Choroid plexus epithelial cell (primary cell): ENCODE measurements at regions not wholly inside any gene's neighbourhood (a gene's known extent, or its start where the extent isn't known, plus 50 kb on each side); places are given as distances from the start of the nearest gene placed in this dataset.

Experiments
- DNase-seq: peaks from one replicate; pipeline ENCODE4 v3.0.0-alpha.2; 2010; ENCODE audit warnings: low read depth
- H3K4me3 ChIP-seq: 2 replicates; pipeline ENCODE4 v1.5.1; 2011; ENCODE audit warnings: low read depth, mild to moderate bottlenecking, control low read depth, low read length, moderate library complexity
- TF ChIP-seq, protein P1 (sequence below): conservative IDR thresholded peaks from 2 replicates; pipeline ENCODE4 v1.5.1; 2011; ENCODE audit warnings: low read depth, mild to moderate bottlenecking, control low read depth, inconsistent platforms, low read length, moderate library complexity

DNA sequence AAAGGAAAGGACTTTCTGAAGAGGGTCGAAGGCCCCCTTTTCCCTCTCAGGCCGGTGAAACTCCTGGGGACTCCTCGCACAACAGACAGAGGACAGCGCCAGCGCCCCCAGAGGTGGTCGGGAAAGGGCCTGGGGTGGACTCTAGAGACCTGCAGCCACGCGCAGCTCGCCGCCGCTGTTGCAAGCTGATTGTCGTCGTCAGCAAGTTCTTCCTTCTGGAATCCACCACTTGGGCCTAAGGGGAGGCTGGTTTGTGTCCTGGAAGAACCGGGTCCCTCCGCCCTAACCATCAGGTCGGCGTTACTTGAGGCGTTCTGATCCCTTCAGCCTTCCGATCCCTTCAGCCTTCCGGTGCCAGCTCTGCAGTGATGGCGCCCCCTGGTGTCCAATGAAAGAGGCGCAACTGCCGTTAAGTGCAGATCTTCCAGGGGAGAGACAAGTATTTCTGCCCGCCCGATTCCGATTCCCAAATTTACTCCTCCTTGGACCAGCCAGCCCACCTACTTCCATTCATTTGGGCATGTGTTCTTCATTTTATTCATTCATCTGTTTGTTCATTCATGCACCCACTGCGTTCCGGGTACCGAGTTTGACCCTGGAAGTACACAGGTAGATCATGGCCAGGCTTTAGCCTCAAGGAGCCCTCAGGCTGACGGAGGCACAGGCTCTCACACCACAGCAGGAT, 77.2 kb upstream of the SLC6A11 start:
- TF ChIP-seq, protein P1, sequence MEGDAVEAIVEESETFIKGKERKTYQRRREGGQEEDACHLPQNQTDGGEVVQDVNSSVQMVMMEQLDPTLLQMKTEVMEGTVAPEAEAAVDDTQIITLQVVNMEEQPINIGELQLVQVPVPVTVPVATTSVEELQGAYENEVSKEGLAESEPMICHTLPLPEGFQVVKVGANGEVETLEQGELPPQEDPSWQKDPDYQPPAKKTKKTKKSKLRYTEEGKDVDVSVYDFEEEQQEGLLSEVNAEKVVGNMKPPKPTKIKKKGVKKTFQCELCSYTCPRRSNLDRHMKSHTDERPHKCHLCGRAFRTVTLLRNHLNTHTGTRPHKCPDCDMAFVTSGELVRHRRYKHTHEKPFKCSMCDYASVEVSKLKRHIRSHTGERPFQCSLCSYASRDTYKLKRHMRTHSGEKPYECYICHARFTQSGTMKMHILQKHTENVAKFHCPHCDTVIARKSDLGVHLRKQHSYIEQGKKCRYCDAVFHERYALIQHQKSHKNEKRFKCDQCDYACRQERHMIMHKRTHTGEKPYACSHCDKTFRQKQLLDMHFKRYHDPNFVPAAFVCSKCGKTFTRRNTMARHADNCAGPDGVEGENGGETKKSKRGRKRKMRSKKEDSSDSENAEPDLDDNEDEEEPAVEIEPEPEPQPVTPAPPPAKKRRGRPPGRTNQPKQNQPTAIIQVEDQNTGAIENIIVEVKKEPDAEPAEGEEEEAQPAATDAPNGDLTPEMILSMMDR: peak; percentile 96
- peak; percentile 77 for DNase-seq

GRCh38 chr3:10740954-10741353, 75.1 kb upstream of the SLC6A11 start:
- DNase-seq: no peak
- TF ChIP-seq, protein P1: no peak

More for the DNA sequence above, 77.2 kb upstream of the SLC6A11 start:
- H3K4me3 ChIP-seq: no peak overlapping the region

GRCh38 chr3:10741891-10742671, 73.9 kb upstream of the SLC6A11 start:
- H3K4me3 ChIP-seq: no peak overlapping the region
- TF ChIP-seq, protein P1: no peak
- DNase-seq: no peak

More at GRCh38 chr3:10740954-10741353, 75.1 kb upstream of the SLC6A11 start:
- H3K4me3 ChIP-seq: no peak overlapping the region

GRCh38 chr3:10743366-10744097, 72.5 kb upstream of the SLC6A11 start:
- H3K4me3 ChIP-seq: no peak overlapping the region
- no peak for DNase-seq
- TF ChIP-seq, protein P1: no peak

DNA sequence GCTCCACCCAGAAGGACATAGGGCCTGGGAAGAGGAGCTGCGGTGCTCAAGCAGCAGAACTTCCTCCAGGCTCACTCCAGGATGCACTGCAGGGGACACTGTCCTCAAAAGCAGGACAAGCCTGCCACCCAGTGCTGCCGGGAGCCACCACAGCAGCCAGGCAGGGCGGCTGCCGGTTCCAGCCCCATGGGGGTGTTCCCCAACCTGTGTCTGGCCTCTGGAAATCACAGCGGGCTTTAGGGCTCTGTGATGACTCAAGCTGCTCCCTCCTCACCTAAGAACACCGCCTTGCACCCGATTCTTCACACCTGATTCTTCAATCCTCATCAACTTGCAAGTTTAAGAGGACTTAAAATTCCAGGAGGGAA, 71.9 kb upstream of the SLC6A11 start:
- no peak for DNase-seq
- H3K4me3 ChIP-seq: no peak overlapping the region
- TF ChIP-seq, protein P1: peak; percentile 1

DNA sequence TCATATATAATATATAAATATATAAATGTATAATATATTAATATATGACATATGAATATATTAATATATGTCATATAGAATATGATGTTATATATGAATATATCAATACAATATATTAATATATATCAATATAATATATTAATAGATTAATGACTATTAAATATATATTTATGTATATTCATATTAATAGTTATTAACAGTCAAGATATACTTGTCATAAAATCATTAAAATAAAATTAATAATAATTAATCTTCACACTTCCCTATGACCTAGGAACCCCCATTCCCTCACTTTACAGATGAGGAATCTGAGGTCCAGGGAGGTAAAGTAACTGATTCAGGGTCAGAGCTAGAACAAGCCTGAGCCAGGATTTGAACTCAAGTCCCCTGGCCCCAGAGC, 70.6 kb upstream of the SLC6A11 start:
- TF ChIP-seq, protein P1: no peak

More for the DNA sequence above, 70.6 kb upstream of the SLC6A11 start:
- DNase-seq: no peak
- H3K4me3 ChIP-seq: no peak overlapping the region
